H1 (cell line): ENCODE measurements at regions not wholly inside any gene's neighbourhood (a gene's known extent, or its start where the extent isn't known, plus 50 kb on each side); places are given as distances from the start of the nearest gene placed in this dataset.

Experiments
- CTCF ChIA-PET: fragments of 300-600 bp; sonication (Branson Sonifier 250); formaldehyde crosslinking; loops from one replicate; lab custom pipeline; 2021; ENCODE audit not compliant: partially characterized antibody; lab: Charles Lee
- POLR2A ChIA-PET: fragments of 300-600 bp; sonication (Branson Sonifier 250); formaldehyde crosslinking; loops from one replicate; lab custom pipeline; 2021; ENCODE audit warnings: inconsistent platforms; ENCODE audit not compliant: partially characterized antibody; lab: Charles Lee
- DNase-seq, 2 experiments: peaks; one replicate each; pipeline versions ENCODE4 v3.0.0 to v3.0.0-alpha.2; 2010 to 2022; ENCODE audit warnings: low spot score in 2 of 2, low read depth in 1 of 2, mixed read lengths in 1 of 2
- FAIRE-seq: peaks from 2 replicates; lab custom pipeline; 2011; peaks lifted over from hg19 to GRCh38; lab: Jason Lieb, UNC
- H2AFZ ChIP-seq: 2 replicates; pipeline ENCODE4 v1.8.1; 2012; ENCODE audit warnings: low read length, inconsistent platforms
- H2AK5ac ChIP-seq: 2 replicates; pipeline ENCODE4 v1.6.1; 2013; ENCODE audit warnings: low read depth, low read length
- H2BK120ac ChIP-seq: replicated peaks from 2 replicates; pipeline ENCODE3; 2013; ENCODE audit warnings: low read depth, low read length, inconsistent platforms
- H2BK12ac ChIP-seq: 2 replicates; pipeline ENCODE4 v1.6.1; 2013; ENCODE audit warnings: low read depth, low read length
- H2BK15ac ChIP-seq: 2 replicates; pipeline ENCODE4 v1.6.1; 2013; ENCODE audit warnings: low read length
- H2BK20ac ChIP-seq: 2 replicates; pipeline ENCODE4 v1.6.1; 2013; ENCODE audit warnings: low read length
- H2BK5ac ChIP-seq: 2 replicates; pipeline ENCODE4 v1.6.1; 2013; ENCODE audit warnings: low read depth, low read length
- H3K14ac ChIP-seq: 2 replicates; pipeline ENCODE4 v1.6.1; 2013; ENCODE audit warnings: inconsistent platforms; ENCODE audit not compliant: insufficient read length
- H3K18ac ChIP-seq: 2 replicates; pipeline ENCODE4 v1.6.1; 2013; ENCODE audit warnings: low read length; ENCODE audit errors: extremely low read depth
- H3K23ac ChIP-seq: 2 replicates; pipeline ENCODE4 v1.6.1; 2013; ENCODE audit warnings: inconsistent platforms; ENCODE audit not compliant: insufficient read length
- H3K23me2 ChIP-seq: 2 replicates; pipeline ENCODE4 v1.6.1; 2013; ENCODE audit warnings: low read depth, low read length
- H3K27ac ChIP-seq: 2 replicates; pipeline ENCODE4 v1.6.1; 2011; ENCODE audit warnings: low read depth, low read length, inconsistent platforms
- H3K27me3 ChIP-seq, 4 experiments: replicated peaks in 1 of 4; 1 replicate in 1 of 4; 2 replicates in 3 of 4; pipeline versions ENCODE4 v1.6.1 to v1.8.1; 2011 to 2013; ENCODE audit warnings: low read length in 3 of 4, mild to moderate bottlenecking in 3 of 4, inconsistent platforms in 2 of 4, mixed read lengths in 2 of 4, moderate library complexity in 1 of 4; ENCODE audit not compliant: control insufficient read depth in 3 of 4, insufficient read depth in 3 of 4; ENCODE audit errors: extremely low read depth in 1 of 4
- H3K36me3 ChIP-seq, 4 experiments: 2 replicates each; pipeline versions ENCODE4 v1.6.1 to v1.8.1; 2011 to 2013; ENCODE audit warnings: mild to moderate bottlenecking in 4 of 4, low read length in 3 of 4, moderate library complexity in 2 of 4, control low read depth in 1 of 4, inconsistent platforms in 1 of 4; ENCODE audit not compliant: insufficient read depth in 4 of 4, control insufficient read depth in 2 of 4
- H3K4ac ChIP-seq: replicated peaks from 2 replicates; pipeline ENCODE3; 2013; ENCODE audit warnings: low read length, low read depth, mixed read lengths, inconsistent platforms; ENCODE audit not compliant: insufficient read length
- H3K4me1 ChIP-seq, 4 experiments: replicated peaks in 1 of 4; 1 replicate in 1 of 4; 2 replicates in 3 of 4; pipeline versions ENCODE4 v1.6.1 to v1.8.1; 2011 to 2013; ENCODE audit warnings: low read length in 3 of 4, inconsistent platforms in 2 of 4, mixed read lengths in 1 of 4; ENCODE audit not compliant: insufficient read depth in 4 of 4, control insufficient read depth in 3 of 4
- H3K4me2 ChIP-seq, 2 experiments: 2 replicates each; pipeline versions ENCODE4 v1.6.1 to v1.8.1; 2011 to 2013; ENCODE audit warnings: low read depth in 2 of 2, low read length in 2 of 2, control low read depth in 1 of 2, inconsistent platforms in 1 of 2, mild to moderate bottlenecking in 1 of 2; ENCODE audit not compliant: insufficient read depth in 1 of 2
- H3K4me3 ChIP-seq, 4 experiments: fragments of 200-600, 300-600 bp in 1 of 4; sonication (generic), shearing (Covaris generic), sonication (Bioruptor Twin) in 1 of 4; 2 replicates each; pipeline versions ENCODE4 v1.5.1 to v1.8.1; 2011 to 2016; ENCODE audit warnings: low read length in 4 of 4, low read depth in 3 of 4, control low read depth in 2 of 4, inconsistent platforms in 2 of 4, mild to moderate bottlenecking in 2 of 4, mixed read lengths in 1 of 4, moderate library complexity in 1 of 4; ENCODE audit not compliant: insufficient read depth in 2 of 4; ENCODE audit errors: extremely low read depth in 1 of 4
- H3K56ac ChIP-seq: replicated peaks from 2 replicates; pipeline ENCODE3; 2013; ENCODE audit warnings: low read depth, mild to moderate bottlenecking, mixed read lengths, low read length, inconsistent platforms; ENCODE audit not compliant: insufficient read length
- H3K79me1 ChIP-seq: 2 replicates; pipeline ENCODE4 v1.6.1; 2013; ENCODE audit warnings: low read depth, low read length, control low read depth
- H3K79me2 ChIP-seq, 2 experiments: 2 replicates each; pipeline versions ENCODE4 v1.6.1 to v1.8.1; 2012 to 2013; ENCODE audit warnings: low read length in 2 of 2, mild to moderate bottlenecking in 2 of 2, inconsistent platforms in 1 of 2; ENCODE audit not compliant: insufficient read depth in 2 of 2, control insufficient read depth in 1 of 2
- H3K9ac ChIP-seq, 4 experiments: replicated peaks in 1 of 4; 1 replicate in 1 of 4; 2 replicates in 3 of 4; pipeline versions ENCODE4 v1.6.1 to v1.8.1; 2011 to 2013; ENCODE audit warnings: low read depth in 3 of 4, low read length in 3 of 4, control low read depth in 2 of 4, mild to moderate bottlenecking in 2 of 4, moderate library complexity in 2 of 4, inconsistent platforms in 1 of 4; ENCODE audit errors: extremely low read depth in 1 of 4
- H3K9me3 ChIP-seq, 2 experiments: 2 replicates each; pipeline versions ENCODE4 v1.6.1 to v1.8.1; 2012 to 2013; ENCODE audit warnings: mild to moderate bottlenecking in 2 of 2, moderate library complexity in 2 of 2, control low read depth in 1 of 2, inconsistent platforms in 1 of 2, low read depth in 1 of 2, low read length in 1 of 2, mixed read lengths in 1 of 2; ENCODE audit not compliant: insufficient read depth in 2 of 2
- H4K20me1 ChIP-seq, 2 experiments: replicated peaks in 1 of 2; 2 replicates each; pipeline versions ENCODE3 to v1.8.1; 2011 to 2013; ENCODE audit warnings: inconsistent platforms in 2 of 2, low read length in 2 of 2, mild to moderate bottlenecking in 1 of 2; ENCODE audit not compliant: insufficient read depth in 2 of 2, control insufficient read depth in 1 of 2
- H4K5ac ChIP-seq: 2 replicates; pipeline ENCODE4 v1.6.1; 2013; ENCODE audit warnings: low read length, low read depth, mixed read lengths, inconsistent platforms; ENCODE audit not compliant: insufficient read length
- H4K8ac ChIP-seq: 2 replicates; pipeline ENCODE4 v1.8.0; 2013; ENCODE audit warnings: mild to moderate bottlenecking, moderate library complexity, low read length, inconsistent platforms; ENCODE audit not compliant: insufficient read depth; ENCODE audit errors: extremely low read depth
- H4K91ac ChIP-seq: replicated peaks from 2 replicates; pipeline ENCODE3; 2013; ENCODE audit warnings: low read length, mixed read lengths, inconsistent platforms; ENCODE audit not compliant: insufficient read length
- CEBPB ChIP-seq: IDR thresholded peaks from 2 replicates; pipeline ENCODE4 v1.6.1; 2012; ENCODE audit warnings: low read depth, low read length
- CHD2 ChIP-seq: IDR thresholded peaks from 2 replicates; pipeline ENCODE4 v1.6.1; 2012; ENCODE audit warnings: low read length, improper control_type of control experiment
- HDAC2 ChIP-seq, 2 experiments: fragments of 300-600 bp in 1 of 2; sonication (generic) in 1 of 2; IDR thresholded peaks; 2 replicates each; pipeline ENCODE4 v1.6.1; 2011 to 2012; ENCODE audit warnings: low read depth in 2 of 2, low read length in 2 of 2, mild to moderate bottlenecking in 2 of 2, moderate library complexity in 2 of 2, borderline replicate concordance in 1 of 2, inconsistent platforms in 1 of 2
- JUND ChIP-seq: IDR thresholded peaks from 2 replicates; pipeline ENCODE4 v1.6.1; 2011; ENCODE audit warnings: mild to moderate bottlenecking, improper control_type of control experiment, low read length
- KDM1A ChIP-seq: fragments of 200-600, 300-600 bp; sonication (generic); IDR thresholded peaks from 2 replicates; pipeline ENCODE4 v1.7.1; 2016; ENCODE audit warnings: mild to moderate bottlenecking, low read length, borderline replicate concordance
- KDM5A ChIP-seq: fragments of 200-600 bp; IDR thresholded peaks from 2 replicates; pipeline ENCODE4 v1.7.1; 2012; ENCODE audit warnings: mild to moderate bottlenecking, low read length, inconsistent platforms, mixed read lengths
- POLR2A ChIP-seq, 2 experiments: IDR thresholded peaks; 1 replicate in 1 of 2; 2 replicates in 1 of 2; pipeline ENCODE4 v1.6.1; 2011; ENCODE audit warnings: low read depth in 2 of 2, low read length in 2 of 2, mild to moderate bottlenecking in 2 of 2; ENCODE audit errors: control extremely low read depth in 1 of 2
- RNF2 ChIP-seq: fragments of 200-900, 300-1000 bp; sonication (generic); IDR thresholded peaks from 2 replicates; pipeline ENCODE4 v1.7.1; 2016; ENCODE audit warnings: borderline replicate concordance, low read depth, mild to moderate bottlenecking, antibody characterized with exemption, low read length; ENCODE audit not compliant: poor library complexity, severe bottlenecking; ENCODE audit errors: missing control alignments
- RXRA ChIP-seq: IDR thresholded peaks from 2 replicates; pipeline ENCODE4 v1.6.1; 2011; ENCODE audit warnings: low read depth, mild to moderate bottlenecking, low read length, moderate library complexity; ENCODE audit not compliant: insufficient read depth
- TBP ChIP-seq: IDR thresholded peaks from 2 replicates; pipeline ENCODE4 v1.6.1; 2011; ENCODE audit warnings: low read depth, low read length, improper control_type of control experiment
- TEAD4 ChIP-seq: IDR thresholded peaks from 2 replicates; pipeline ENCODE4 v1.6.1; 2012; ENCODE audit warnings: low read depth, low read length, inconsistent platforms, mixed read lengths
- YY1 ChIP-seq: IDR thresholded peaks from 2 replicates; pipeline ENCODE4 v1.6.1; 2011; ENCODE audit warnings: low read depth, mild to moderate bottlenecking, low read length
- WGBS, 2 experiments: shearing (Covaris generic) in 1 of 2; methylation state at CpG; one replicate each; pipeline versions ENCODE4 v1.1.6 to v1.1.7; 2013 to 2015; ENCODE audit warnings: low lambda C conversion rate in 2 of 2, mixed read lengths in 2 of 2, inconsistent platforms in 1 of 2, low coverage in 1 of 2, missing lambda C conversion rate in 1 of 2; ENCODE audit not compliant: insufficient replicate concordance in 2 of 2, insufficient coverage in 1 of 2, insufficient read length in 1 of 2; ENCODE audit errors: extremely low coverage in 1 of 2, missing lambda C conversion rate in 1 of 2; 5-methylcytosine and 5-hydroxymethylcytosine counted together
- TF ChIP-seq, protein P1 (sequence below): IDR thresholded peaks from 2 replicates; pipeline ENCODE4 v1.6.1; 2012; ENCODE audit warnings: inconsistent platforms
- TF ChIP-seq, protein P2 (sequence below): IDR thresholded peaks from 2 replicates; pipeline ENCODE4 v1.6.1; 2012; ENCODE audit warnings: inconsistent platforms

DNA sequence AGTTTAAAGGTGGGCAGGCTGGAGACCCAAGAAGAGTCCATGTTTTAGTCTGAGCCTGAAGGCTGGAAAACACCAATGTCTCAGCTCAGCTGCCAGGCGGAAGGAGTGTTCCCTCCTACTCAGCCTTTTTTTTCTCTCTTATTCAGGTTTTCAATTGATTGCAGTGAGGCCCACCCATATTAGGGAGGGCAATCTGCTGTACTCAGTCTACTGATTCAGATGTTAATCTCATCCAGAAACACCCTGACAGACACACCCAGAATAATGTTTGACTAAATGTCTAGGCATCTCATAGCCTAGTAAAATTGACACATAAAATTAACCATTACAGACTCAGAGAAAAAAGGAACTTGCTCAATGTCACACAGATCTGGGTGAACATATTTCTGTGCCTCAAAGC is 347.1 kb downstream of the GBA3 start:
- Histone ChIP-seq H3K79me1 (no peaks in the 10 kb centered on the region), H3K9me3 (no peaks in the 10 kb centered on the region), H3K79me2 (no peaks in the 10 kb centered on the region), H3K14ac (no peak overlapping the region), H3K56ac (no peak overlapping the region), H3K23me2 (no peaks in the 10 kb centered on the region), H2BK20ac (no peak overlapping the region), H2BK15ac (no peak overlapping the region), H3K27me3 (no peaks in the 10 kb centered on the region), H2AK5ac (no peak overlapping the region), H3K4ac (no peak overlapping the region), H3K4me1 (no peaks in the 10 kb centered on the region; a peak in 1 of 7 replicates), H4K91ac (no peak overlapping the region), H3K9ac (no peak overlapping the region), H4K20me1 (no peaks in the 10 kb centered on the region), H2AFZ (no peak overlapping the region), H4K5ac (no peak overlapping the region), H3K4me2 (no peak overlapping the region), H3K36me3 (no peaks in the 10 kb centered on the region), H2BK5ac (no peak overlapping the region), H2BK120ac (no peak overlapping the region), H3K4me3 (no peak overlapping the region), H3K18ac (no peak overlapping the region), H3K23ac (no peak overlapping the region), H3K27ac (no peak overlapping the region), H2BK12ac (no peak overlapping the region), H4K8ac (no peak overlapping the region)
- FAIRE-seq (no peak), DNase-seq (no peak)
- CTCF ChIA-PET: interaction anchor here (0.9 to 1.2 kb wide), 3 partner anchors 20 to 168 kb away, joined by 3 to 4 read pairs (median 3); no protein-coding TSS in a partner anchor
- POLR2A ChIA-PET: no interaction called here
- 100% methylated on average over 1 of the region's 1 CpG; no CpG with 5 or more reads in 1 of the 2 experiments for WGBS, 2 experiments
- TF ChIP-seq KDM5A (no peak), HDAC2 (IDR thresholded peaks at IDR 0.05; ENCODE audit: borderline replicate concordance in 1 of 2, low read depth in 2 of 2, low read length in 2 of 2) (no peak), TEAD4 (no peak), RNF2 (no peak), RXRA (no peak), POLR2A (IDR thresholded peaks at IDR 0.05; ENCODE audit: control extremely low read depth in 1 of 2, low read depth in 2 of 2, low read length in 2 of 2) (no peak), KDM1A (no peak), CEBPB (no peak), TBP (no peak), JUND (no peak), CHD2 (no peak), YY1 (no peak)
- TF ChIP-seq, protein P1, sequence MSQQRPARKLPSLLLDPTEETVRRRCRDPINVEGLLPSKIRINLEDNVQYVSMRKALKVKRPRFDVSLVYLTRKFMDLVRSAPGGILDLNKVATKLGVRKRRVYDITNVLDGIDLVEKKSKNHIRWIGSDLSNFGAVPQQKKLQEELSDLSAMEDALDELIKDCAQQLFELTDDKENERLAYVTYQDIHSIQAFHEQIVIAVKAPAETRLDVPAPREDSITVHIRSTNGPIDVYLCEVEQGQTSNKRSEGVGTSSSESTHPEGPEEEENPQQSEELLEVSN: no peak
- TF ChIP-seq, protein P2, sequence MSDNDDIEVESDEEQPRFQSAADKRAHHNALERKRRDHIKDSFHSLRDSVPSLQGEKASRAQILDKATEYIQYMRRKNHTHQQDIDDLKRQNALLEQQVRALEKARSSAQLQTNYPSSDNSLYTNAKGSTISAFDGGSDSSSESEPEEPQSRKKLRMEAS: no peak
